Endothelial cell of umbilical vein (primary cell): ENCODE measurements at regions not wholly inside any gene's neighbourhood (a gene's known extent, or its start where the extent isn't known, plus 50 kb on each side); places are given as distances from the start of the nearest gene placed in this dataset.

Experiments used
- EZH2 ChIP-seq: IDR thresholded peaks from 2 replicates; pipeline ENCODE4 v1.6.1; 2012; ENCODE audit warnings: borderline replicate concordance, low read depth, mild to moderate bottlenecking, moderate library complexity, low read length, inconsistent platforms; ENCODE audit not compliant: severe bottlenecking
- FOS ChIP-seq: IDR thresholded peaks from 2 replicates; pipeline ENCODE4 v1.6.1; 2011; ENCODE audit warnings: mild to moderate bottlenecking, low read length, moderate library complexity, borderline replicate concordance; ENCODE audit not compliant: insufficient read depth
- JUN ChIP-seq: IDR thresholded peaks from 2 replicates; pipeline ENCODE4 v1.6.1; 2011; ENCODE audit warnings: borderline replicate concordance, low read depth; ENCODE audit not compliant: insufficient read length, insufficient read depth
- POLR2A ChIP-seq: IDR thresholded peaks from 2 replicates; pipeline ENCODE4 v1.6.1; 2012; ENCODE audit warnings: low read depth, mild to moderate bottlenecking, control low read depth, low read length
- POLR2AphosphoS5 ChIP-seq: IDR thresholded peaks from 2 replicates; pipeline ENCODE4 v1.6.1; 2012; ENCODE audit warnings: low read depth, mild to moderate bottlenecking, control low read depth, low read length, moderate library complexity; ENCODE audit not compliant: insufficient read depth
- TF ChIP-seq, protein P1 (sequence below), 2 donors: IDR thresholded peaks; 1 replicate in 1 of 2; 2 replicates in 1 of 2; pipeline ENCODE4 v1.5.1; 2011; ENCODE audit warnings: low read length in 2 of 2, mild to moderate bottlenecking in 2 of 2, moderate library complexity in 2 of 2, control low read depth in 1 of 2, inconsistent platforms in 1 of 2, low read depth in 1 of 2; ENCODE audit not compliant: insufficient read depth in 1 of 2; ENCODE audit errors: extremely low read depth in 1 of 2

DNA sequence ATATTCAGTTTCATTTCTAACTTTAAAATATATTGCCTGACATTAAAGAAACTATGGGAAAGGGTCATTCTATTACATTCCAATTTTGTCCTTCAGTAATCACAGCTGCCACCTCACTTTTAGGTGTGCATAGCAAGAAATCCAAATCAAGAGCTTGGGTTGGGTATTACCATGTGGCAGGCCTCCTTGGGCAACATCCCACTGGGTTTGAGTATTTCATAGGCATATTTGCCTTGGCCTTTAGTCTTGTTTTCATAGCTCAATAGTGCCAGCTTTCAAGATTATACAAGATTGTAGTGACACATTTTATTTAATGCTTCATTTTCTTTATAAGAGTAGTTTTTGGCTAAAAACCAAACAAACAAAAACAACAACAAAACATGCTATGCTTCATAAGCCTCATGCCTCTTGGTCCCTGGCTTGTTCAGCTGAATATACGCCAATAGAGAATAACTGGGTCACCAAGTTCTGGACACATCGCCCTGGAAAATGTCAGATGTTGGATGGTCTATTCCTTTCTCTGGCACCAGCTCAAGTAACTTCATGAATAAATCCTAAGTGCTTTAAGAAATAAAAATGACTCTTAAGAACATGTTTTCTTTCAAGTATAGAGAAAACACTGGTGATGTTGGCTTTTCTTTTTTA is 167.4 kb upstream of the STARD13 start:
- TF ChIP-seq POLR2A (no peak), EZH2 (no peak), JUN (no peak), FOS (no peak), POLR2AphosphoS5 (no peak)
- TF ChIP-seq, protein P1, sequence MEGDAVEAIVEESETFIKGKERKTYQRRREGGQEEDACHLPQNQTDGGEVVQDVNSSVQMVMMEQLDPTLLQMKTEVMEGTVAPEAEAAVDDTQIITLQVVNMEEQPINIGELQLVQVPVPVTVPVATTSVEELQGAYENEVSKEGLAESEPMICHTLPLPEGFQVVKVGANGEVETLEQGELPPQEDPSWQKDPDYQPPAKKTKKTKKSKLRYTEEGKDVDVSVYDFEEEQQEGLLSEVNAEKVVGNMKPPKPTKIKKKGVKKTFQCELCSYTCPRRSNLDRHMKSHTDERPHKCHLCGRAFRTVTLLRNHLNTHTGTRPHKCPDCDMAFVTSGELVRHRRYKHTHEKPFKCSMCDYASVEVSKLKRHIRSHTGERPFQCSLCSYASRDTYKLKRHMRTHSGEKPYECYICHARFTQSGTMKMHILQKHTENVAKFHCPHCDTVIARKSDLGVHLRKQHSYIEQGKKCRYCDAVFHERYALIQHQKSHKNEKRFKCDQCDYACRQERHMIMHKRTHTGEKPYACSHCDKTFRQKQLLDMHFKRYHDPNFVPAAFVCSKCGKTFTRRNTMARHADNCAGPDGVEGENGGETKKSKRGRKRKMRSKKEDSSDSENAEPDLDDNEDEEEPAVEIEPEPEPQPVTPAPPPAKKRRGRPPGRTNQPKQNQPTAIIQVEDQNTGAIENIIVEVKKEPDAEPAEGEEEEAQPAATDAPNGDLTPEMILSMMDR (IDR thresholded peaks at IDR 0.05; ENCODE audit: extremely low read depth in 1 of 2, insufficient read depth in 1 of 2, low read depth in 1 of 2, low read length in 2 of 2) = no peak
